Endothelial cell (in vitro differentiated cells): ENCODE measurements at regions not wholly inside any gene's neighbourhood (a gene's known extent, or its start where the extent isn't known, plus 50 kb on each side); places are given as distances from the start of the nearest gene placed in this dataset.

Experiments
- DNase-seq: peaks from one replicate; pipeline ENCODE4 v3.0.0; 2021; ENCODE audit warnings: low spot score
- H3K27ac Mint-ChIP-seq: one replicate; pipeline ENCODE4 v1.8.0; 2021; ENCODE audit warnings: mixed read lengths, inconsistent platforms; ENCODE audit not compliant: unreplicated experiment
- H3K27me3 Mint-ChIP-seq: one replicate; pipeline ENCODE4 v1.8.0; 2021; ENCODE audit warnings: mild to moderate bottlenecking, moderate library complexity, mixed read lengths, inconsistent platforms; ENCODE audit not compliant: unreplicated experiment
- H3K36me3 Mint-ChIP-seq: one replicate; pipeline ENCODE4 v1.8.0; 2021; ENCODE audit warnings: mild to moderate bottlenecking, low read depth, mixed read lengths, inconsistent platforms; ENCODE audit not compliant: unreplicated experiment
- H3K4me1 Mint-ChIP-seq: one replicate; pipeline ENCODE4 v1.8.0; 2021; ENCODE audit warnings: mild to moderate bottlenecking, mixed read lengths, inconsistent platforms; ENCODE audit not compliant: unreplicated experiment
- H3K4me3 Mint-ChIP-seq: one replicate; pipeline ENCODE4 v1.8.0; 2021; ENCODE audit warnings: mild to moderate bottlenecking, mixed read lengths, inconsistent platforms; ENCODE audit not compliant: unreplicated experiment
- H3K9me3 Mint-ChIP-seq: one replicate; pipeline ENCODE4 v1.8.0; 2021; ENCODE audit warnings: mixed read lengths, inconsistent platforms; ENCODE audit not compliant: unreplicated experiment
- CTCF ChIP-seq: fragments of 200-600 bp; sonication (generic); IDR thresholded peaks from one replicate; pipeline ENCODE4 v1.5.0; 2021; ENCODE audit warnings: antibody characterized with exemption; ENCODE audit not compliant: unreplicated experiment

GRCh38 chr9:28779243-28779642 lies 1206.0 kb upstream of the C9orf72 start:
- DNase-seq: no peak
- Mint-ChIP-seq H3K4me3 (no peak overlapping the region), H3K27ac (no peak overlapping the region), H3K36me3 (no peaks in the 10 kb centered on the region), H3K27me3 (no peaks in the 10 kb centered on the region), H3K4me1 (peaks cover 6% of the 10 kb centered on the region), H3K9me3 (no peaks in the 10 kb centered on the region)
- no peak for TF ChIP-seq CTCF

- Mint-ChIP-seq H3K4me1 (peaks cover 6% of the 10 kb centered on the region), H3K27me3 (no peaks in the 10 kb centered on the region), H3K9me3 (no peaks in the 10 kb centered on the region), H3K27ac (no peak overlapping the region), H3K4me3 (no peak overlapping the region), H3K36me3 (no peaks in the 10 kb centered on the region)
- no peak for TF ChIP-seq CTCF
- no peak for DNase-seq
Measured at GRCh38 chr9:28781481-28781880, 1208.2 kb upstream of the C9orf72 start.

- Mint-ChIP-seq H3K36me3 (no peaks in the 10 kb centered on the region), H3K4me3 (no peak overlapping the region), H3K27me3 (no peaks in the 10 kb centered on the region), H3K27ac (no peak overlapping the region), H3K4me1 (peaks cover 6% of the 10 kb centered on the region), H3K9me3 (no peaks in the 10 kb centered on the region)
- DNase-seq: no peak
- TF ChIP-seq CTCF: no peak
Measured at GRCh38 chr9:28782630-28783029, 1209.3 kb upstream of the C9orf72 start.

- Mint-ChIP-seq H3K36me3 (no peaks in the 10 kb centered on the region), H3K4me3 (no peak overlapping the region), H3K9me3 (no peaks in the 10 kb centered on the region), H3K4me1 (no peaks in the 10 kb centered on the region), H3K27me3 (peaks cover 3% of the 10 kb centered on the region), H3K27ac (no peak overlapping the region)
- no peak for TF ChIP-seq CTCF
- no peak for DNase-seq
Measured at GRCh38 chr9:28792716-28793115, 1219.4 kb upstream of the C9orf72 start.

GRCh38 chr9:28799876-28800275 lies 1226.6 kb upstream of the C9orf72 start:
- no peak overlapping the region for H3K27ac Mint-ChIP-seq
- no peaks in the 10 kb centered on the region for H3K4me1 Mint-ChIP-seq
- H3K4me3 Mint-ChIP-seq: no peak overlapping the region
- no peaks in the 10 kb centered on the region for H3K9me3 Mint-ChIP-seq
- no peak for DNase-seq
- H3K27me3 Mint-ChIP-seq: no peaks in the 10 kb centered on the region
- H3K36me3 Mint-ChIP-seq: no peaks in the 10 kb centered on the region
- TF ChIP-seq CTCF: no peak
